NCI-H1417 treated with DMSO at 0.1 percent for 48 hours (cell line): ENCODE measurements at regions not wholly inside any gene's neighbourhood (a gene's known extent, or its start where the extent isn't known, plus 50 kb on each side); places are given as distances from the start of the nearest gene placed in this dataset.
"Not testable (repeated sequence)": the region's sequence is repeated elsewhere in the genome, so short reads cannot be mapped to it uniquely, and the experiment has no call there.

Experiments used
- DNase-seq: peaks from one replicate; lab custom pipeline; 2025; lab: John Stamatoyannopoulos, UW

- DNase-seq = no peak
These were observed 108.6 kb downstream of the ZMAT1 start for GRCh38 chrX:101823236-101823635.

DNA sequence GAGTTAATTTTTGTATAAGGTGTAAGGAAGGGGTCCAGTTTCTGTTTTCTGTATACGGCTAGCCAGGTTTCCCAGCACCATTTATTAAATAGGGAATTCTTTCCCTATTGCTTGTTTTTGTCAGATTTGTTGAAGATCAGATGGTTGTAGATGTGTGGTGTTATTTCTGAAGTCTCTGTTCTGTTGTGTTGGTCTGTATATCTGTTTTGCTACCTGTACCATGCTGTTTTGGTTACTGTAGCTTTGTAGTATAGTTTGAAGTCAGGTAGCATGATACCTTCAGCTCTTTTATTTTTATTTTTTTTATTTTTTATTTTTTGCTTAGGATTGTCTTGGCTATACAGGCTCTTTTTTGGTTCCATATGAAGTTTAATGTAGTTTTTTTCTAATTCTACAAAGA, 114.1 kb downstream of the ZMAT1 start:
- DNase-seq = not testable (repeated sequence)

GRCh38 chrX:101813200-101813599, 118.6 kb downstream of the ZMAT1 start:
- no peak for DNase-seq

GRCh38 chrX:101803451-101803850, 128.4 kb downstream of the ZMAT1 start:
- DNase-seq = no peak

GRCh38 chrX:101799387-101799786, 132.4 kb downstream of the ZMAT1 start:
- peak; percentile 21 for DNase-seq

GRCh38 chrX:101787934-101788333, 128.3 kb upstream of the ARMCX2 start:
- DNase-seq = no peak

DNA sequence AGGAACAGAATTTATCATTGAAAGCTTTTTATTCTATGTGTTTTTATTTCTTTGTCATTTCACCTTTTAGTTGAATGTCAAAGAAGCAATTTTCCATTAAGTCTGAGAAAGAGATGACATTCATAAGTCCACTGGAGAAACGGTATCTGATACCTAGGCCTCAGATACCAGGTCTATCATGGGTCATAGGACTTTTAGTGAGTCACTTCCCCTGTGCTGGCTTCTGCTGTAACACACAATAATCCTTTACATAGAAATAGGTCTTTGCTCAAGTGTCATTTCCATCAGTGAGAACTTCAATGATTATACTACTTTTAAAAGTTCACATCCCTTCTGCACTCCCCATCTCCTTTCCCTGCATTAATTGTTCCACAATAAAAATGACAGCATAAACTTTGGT, 125.5 kb upstream of the ARMCX2 start:
- no peak for DNase-seq

DNA sequence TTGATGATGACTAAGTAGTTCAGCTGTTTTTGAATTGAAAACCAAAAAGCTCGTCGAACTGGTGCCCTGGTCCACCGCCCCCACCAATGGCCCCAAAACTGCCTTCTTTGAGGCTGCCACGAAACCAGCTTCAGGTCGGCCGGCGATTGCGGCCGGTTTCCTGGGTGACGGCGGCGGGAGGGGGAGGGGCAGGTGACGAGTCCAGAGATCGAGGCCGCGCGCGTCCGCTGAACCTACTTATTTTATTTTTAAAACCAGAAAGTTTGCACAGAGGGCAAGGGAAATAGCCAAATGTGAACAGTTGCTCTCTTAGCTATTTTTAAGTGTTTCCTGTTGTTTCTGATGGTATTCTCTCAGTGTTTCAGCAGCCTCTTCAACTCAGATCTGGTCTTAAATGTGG, 120.8 kb upstream of the ARMCX2 start:
- DNase-seq = not testable (repeated sequence)

GRCh38 chrX:101774340-101774739, 114.7 kb upstream of the ARMCX2 start:
- DNase-seq = no peak

- DNase-seq = no peak
These were observed 104.9 kb upstream of the ARMCX2 start for GRCh38 chrX:101764538-101764937.

DNA sequence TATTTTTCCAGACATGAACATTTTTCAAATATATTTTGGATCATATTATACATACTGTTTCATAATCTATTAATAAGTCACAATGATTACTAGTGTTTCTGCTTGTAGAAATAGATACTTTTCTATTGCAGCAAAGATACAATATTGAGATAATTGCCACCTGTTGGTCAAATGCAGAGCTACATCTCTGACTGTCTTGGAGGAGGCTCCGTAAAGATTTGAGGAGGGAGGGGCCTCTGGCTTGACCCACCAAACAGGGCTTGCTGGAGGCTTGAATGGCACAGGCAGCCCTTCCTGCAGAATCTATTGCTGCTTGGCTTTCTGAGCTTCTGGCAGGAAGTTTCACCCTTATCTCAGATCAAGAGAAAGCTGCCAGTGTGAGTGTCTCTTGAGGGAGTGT, 99.3 kb upstream of the ARMCX2 start:
- DNase-seq = no peak

DNA sequence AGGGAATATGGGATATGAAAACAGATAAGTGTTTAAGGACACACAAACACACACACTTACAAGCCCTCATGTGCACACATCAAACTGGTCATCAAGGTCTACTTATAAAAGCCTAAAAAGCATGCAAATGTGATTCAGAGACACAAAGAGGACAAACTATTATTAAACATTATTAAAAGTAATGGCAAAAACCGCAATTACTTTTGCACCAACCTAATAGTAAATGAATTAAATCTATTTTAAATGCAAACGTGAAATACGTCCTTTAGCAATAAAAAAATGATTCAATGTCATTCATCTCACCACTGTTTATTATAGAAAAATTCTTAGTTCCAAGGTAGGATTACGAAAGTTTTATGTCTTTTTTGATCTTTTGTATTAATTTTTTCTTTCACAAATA, 91.1 kb upstream of the ARMCX2 start:
- no peak for DNase-seq

GRCh38 chrX:101749436-101749835, 89.8 kb upstream of the ARMCX2 start:
- no peak for DNase-seq

DNA sequence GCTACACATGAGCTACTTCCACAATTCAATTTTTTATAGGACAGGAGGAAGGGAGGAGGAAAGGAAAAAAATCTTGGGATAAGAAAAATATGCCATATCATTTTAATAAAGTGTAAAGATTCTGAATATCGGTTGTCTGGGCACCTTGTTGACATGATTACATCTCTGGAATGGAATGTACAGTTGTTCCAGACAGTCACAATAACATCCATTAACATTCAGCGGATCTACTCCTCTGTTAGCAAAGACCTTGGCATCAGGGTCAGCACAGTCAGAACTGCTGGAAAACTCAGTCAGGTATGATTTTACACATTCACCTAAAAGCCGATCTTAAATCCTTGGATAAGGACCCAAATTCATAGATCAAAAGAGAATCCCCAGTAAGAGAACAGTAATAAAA, 85.4 kb upstream of the ARMCX2 start:
- no peak for DNase-seq

- no peak for DNase-seq
These were observed 84.4 kb upstream of the ARMCX2 start for GRCh38 chrX:101744085-101744484.

GRCh38 chrX:101740642-101741041, 81.0 kb upstream of the ARMCX2 start:
- DNase-seq = no peak

DNA sequence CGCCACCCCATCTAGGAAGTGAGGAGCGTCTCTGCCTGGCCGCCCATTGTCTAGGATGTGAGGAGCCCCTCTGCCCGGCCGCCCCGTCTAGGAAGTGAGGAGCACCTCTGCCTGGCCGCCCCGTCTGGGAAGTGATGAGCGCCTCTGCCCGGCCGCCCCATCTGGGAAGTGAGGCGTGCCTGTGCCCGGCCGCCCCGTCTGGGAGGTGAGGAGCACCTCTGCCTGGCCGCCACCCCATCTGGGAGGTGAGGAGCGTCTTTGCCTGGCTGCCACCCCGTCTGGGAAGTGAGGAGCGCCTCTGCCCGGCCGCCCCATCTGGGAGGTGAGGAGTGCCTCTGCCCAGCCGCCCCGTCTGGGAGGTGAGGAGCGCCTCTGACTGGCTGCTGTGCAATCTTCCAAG, 79.2 kb upstream of the ARMCX2 start:
- DNase-seq = not testable (repeated sequence)

- not testable (repeated sequence) for DNase-seq
These were observed 78.8 kb upstream of the ARMCX2 start for GRCh38 chrX:101738411-101738810.

DNA sequence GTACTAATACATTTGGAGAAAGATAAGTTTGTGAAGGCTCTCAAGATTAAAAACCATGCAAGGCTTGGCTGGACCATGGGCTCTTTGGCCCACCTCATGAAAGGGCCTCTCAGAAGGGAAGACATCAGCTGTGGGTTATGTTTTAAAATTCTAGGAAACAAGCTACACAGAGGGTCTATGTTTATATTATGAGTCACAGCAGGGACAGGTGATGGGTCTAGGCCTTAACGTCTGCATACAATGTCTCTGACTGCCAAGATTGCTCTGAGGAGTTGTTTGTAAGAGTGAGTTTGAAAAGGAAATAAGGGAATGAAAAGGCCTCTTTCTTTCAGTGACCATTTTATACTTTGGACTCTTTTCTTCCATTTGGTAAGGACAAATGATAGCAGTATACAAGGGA, 77.0 kb upstream of the ARMCX2 start:
- DNase-seq = no peak

DNA sequence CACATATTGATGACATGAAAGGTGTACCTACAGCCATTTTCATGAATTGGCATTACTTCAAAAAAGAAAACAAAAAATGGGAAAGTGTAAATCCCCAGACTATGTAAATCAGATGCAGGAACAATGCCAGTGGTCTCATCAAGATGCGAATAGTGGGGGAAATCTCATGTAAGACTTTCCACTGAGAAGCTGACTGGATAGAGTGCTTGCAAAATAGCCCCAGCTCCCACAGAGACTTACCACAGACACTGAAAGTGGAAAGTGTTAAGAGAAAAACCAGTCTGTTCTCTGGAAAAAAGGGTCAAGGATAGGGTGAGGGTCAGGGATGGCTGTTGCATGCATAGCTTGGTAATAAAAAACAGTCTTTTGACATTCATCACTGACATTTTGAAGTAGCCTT, 73.2 kb upstream of the ARMCX2 start:
- DNase-seq = no peak

DNA sequence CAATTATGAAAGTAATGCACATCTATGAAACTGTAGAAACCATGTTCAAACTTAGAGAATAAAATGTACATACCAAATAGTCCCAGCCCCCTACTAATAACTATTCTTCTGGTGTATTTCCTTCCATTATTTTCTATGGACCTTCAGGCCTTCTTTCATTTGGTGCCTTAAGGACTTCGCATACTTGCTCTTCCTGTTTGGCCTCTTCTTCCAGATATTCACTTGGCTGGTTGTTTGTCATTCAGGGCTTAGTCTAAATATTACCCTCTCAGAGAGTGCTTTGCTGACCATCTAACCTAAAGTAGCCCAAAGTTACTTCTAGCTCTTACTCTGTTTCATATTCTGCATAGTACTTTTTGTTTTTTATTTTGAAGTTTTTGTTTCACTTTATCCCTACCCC, 70.3 kb upstream of the ARMCX2 start:
- DNase-seq = no peak
